ENCODE measurements at regions not wholly inside any gene's neighbourhood (a gene's known extent, or its start where the extent isn't known, plus 50 kb on each side); places are given as distances from the start of the nearest gene placed in this dataset.

DNA sequence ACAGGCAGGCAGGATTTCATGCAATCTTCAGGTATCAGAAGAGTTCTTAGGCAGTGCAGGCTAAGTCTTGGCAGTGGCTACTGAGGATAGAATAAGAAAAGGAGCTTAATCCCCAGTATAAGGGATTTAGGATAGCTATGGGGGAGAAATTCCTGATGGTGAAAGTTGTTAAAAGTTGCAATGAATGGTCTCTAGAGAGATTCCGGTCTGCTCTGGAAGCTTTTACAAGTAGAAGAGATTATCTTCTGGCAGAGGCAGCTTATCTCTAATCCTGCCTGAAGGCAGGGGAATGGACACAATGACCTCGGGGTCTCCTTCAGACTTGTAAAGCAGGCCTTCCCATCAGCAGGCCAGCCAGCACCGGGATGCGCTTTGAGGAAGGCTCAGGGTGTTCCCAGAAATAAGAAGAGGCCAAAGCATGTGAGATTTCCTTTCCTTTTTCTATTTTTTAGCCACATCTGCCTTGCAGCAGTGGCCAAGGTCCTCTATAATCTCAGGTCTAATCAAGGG, 253.9 kb upstream of the KLHL29 start:
- H3K9me2 ChIP-seq (replicated peaks; ENCODE audit: insufficient read depth, low read length) = no peaks in the 10 kb centered on the region
- peaks cover 15% of the 10 kb centered on the region for H3K4me1 ChIP-seq (ENCODE audit: low read length)
- no peaks in the 10 kb centered on the region; the same call in 1 of the 2 replicates for H3K27me3 ChIP-seq (ENCODE audit: low read length)
- DNase-seq = no peak
- H3K36me3 ChIP-seq (ENCODE audit: insufficient read depth, low read length) = no peaks in the 10 kb centered on the region
- no peaks in the 10 kb centered on the region for H3K79me2 ChIP-seq (ENCODE audit: low read length)
- no peaks in the 10 kb centered on the region for H3K9me3 ChIP-seq (ENCODE audit: low read length)
- H2AFZ ChIP-seq (ENCODE audit: low read length) = no peak overlapping the region
- no peak overlapping the region for H3K9ac ChIP-seq (ENCODE audit: low read length)
- H4K20me1 ChIP-seq (ENCODE audit: insufficient read depth, low read depth, low read length) = no peaks in the 10 kb centered on the region
- H3K27ac ChIP-seq (ENCODE audit: low read length) = no peak overlapping the region
- no peak overlapping the region for H3K4me2 ChIP-seq (ENCODE audit: low read depth, low read length, poor library complexity, severe bottlenecking)
- no peak overlapping the region for H3K4me3 ChIP-seq (ENCODE audit: low read length)

GRCh38 chr2:23132000-23132399, 253.0 kb upstream of the KLHL29 start:
- Histone ChIP-seq H3K4me1 (ENCODE audit: low read length) (peaks cover 15% of the 10 kb centered on the region), H3K79me2 (ENCODE audit: low read length) (no peaks in the 10 kb centered on the region), H3K27me3 (ENCODE audit: low read length) (no peaks in the 10 kb centered on the region; the same call in 1 of the 2 replicates), H4K20me1 (ENCODE audit: insufficient read depth, low read depth, low read length) (no peaks in the 10 kb centered on the region), H3K9ac (ENCODE audit: low read length) (no peak overlapping the region), H2AFZ (ENCODE audit: low read length) (no peak overlapping the region), H3K27ac (ENCODE audit: low read length) (no peak overlapping the region), H3K36me3 (ENCODE audit: insufficient read depth, low read length) (no peaks in the 10 kb centered on the region), H3K4me2 (ENCODE audit: low read depth, low read length, poor library complexity, severe bottlenecking) (no peak overlapping the region), H3K4me3 (ENCODE audit: low read length) (no peak overlapping the region), H3K9me3 (ENCODE audit: low read length) (no peaks in the 10 kb centered on the region), H3K9me2 (replicated peaks; ENCODE audit: insufficient read depth, low read length) (no peaks in the 10 kb centered on the region)
- no peak for DNase-seq

GRCh38 chr2:23132823-23133595, 252.0 kb upstream of the KLHL29 start:
- H3K4me3 ChIP-seq (ENCODE audit: low read length) = no peak overlapping the region
- DNase-seq = peak; percentile 46
- H3K36me3 ChIP-seq (ENCODE audit: insufficient read depth, low read length) = no peaks in the 10 kb centered on the region
- H3K4me2 ChIP-seq (ENCODE audit: low read depth, low read length, poor library complexity, severe bottlenecking) = peak overlapping the region; percentile 0
- H3K79me2 ChIP-seq (ENCODE audit: low read length) = no peaks in the 10 kb centered on the region
- H3K27me3 ChIP-seq (ENCODE audit: low read length) = no peaks in the 10 kb centered on the region; the same call in 1 of the 2 replicates
- H4K20me1 ChIP-seq (ENCODE audit: insufficient read depth, low read depth, low read length) = no peaks in the 10 kb centered on the region
- peaks cover 9% of the 10 kb centered on the region for H3K4me1 ChIP-seq (ENCODE audit: low read length)
- no peaks in the 10 kb centered on the region for H3K9me3 ChIP-seq (ENCODE audit: low read length)
- no peak overlapping the region for H3K27ac ChIP-seq (ENCODE audit: low read length)
- no peak overlapping the region for H2AFZ ChIP-seq (ENCODE audit: low read length)
- H3K9ac ChIP-seq (ENCODE audit: low read length) = no peak overlapping the region
- H3K9me2 ChIP-seq (replicated peaks; ENCODE audit: insufficient read depth, low read length) = no peaks in the 10 kb centered on the region

- Histone ChIP-seq H2AFZ (ENCODE audit: low read length) (no peak overlapping the region), H3K4me3 (ENCODE audit: low read length) (no peak overlapping the region), H3K9ac (ENCODE audit: low read length) (no peak overlapping the region), H3K9me2 (replicated peaks; ENCODE audit: insufficient read depth, low read length) (no peaks in the 10 kb centered on the region), H3K79me2 (ENCODE audit: low read length) (no peaks in the 10 kb centered on the region), H3K36me3 (ENCODE audit: insufficient read depth, low read length) (no peaks in the 10 kb centered on the region), H4K20me1 (ENCODE audit: insufficient read depth, low read depth, low read length) (no peaks in the 10 kb centered on the region), H3K9me3 (ENCODE audit: low read length) (no peaks in the 10 kb centered on the region), H3K27me3 (ENCODE audit: low read length) (no peaks in the 10 kb centered on the region), H3K4me1 (ENCODE audit: low read length) (peaks cover 9% of the 10 kb centered on the region), H3K27ac (ENCODE audit: low read length) (no peak overlapping the region), H3K4me2 (ENCODE audit: low read depth, low read length, poor library complexity, severe bottlenecking) (no peak overlapping the region)
- DNase-seq = no peak
Observed at GRCh38 chr2:23134726-23135125, 250.3 kb upstream of the KLHL29 start.

- H4K20me1 ChIP-seq (ENCODE audit: insufficient read depth, low read depth, low read length) = no peaks in the 10 kb centered on the region
- no peak overlapping the region for H3K4me2 ChIP-seq (ENCODE audit: low read depth, low read length, poor library complexity, severe bottlenecking)
Observed at GRCh38 chr2:23135481-23136100, 249.4 kb upstream of the KLHL29 start.

DNA sequence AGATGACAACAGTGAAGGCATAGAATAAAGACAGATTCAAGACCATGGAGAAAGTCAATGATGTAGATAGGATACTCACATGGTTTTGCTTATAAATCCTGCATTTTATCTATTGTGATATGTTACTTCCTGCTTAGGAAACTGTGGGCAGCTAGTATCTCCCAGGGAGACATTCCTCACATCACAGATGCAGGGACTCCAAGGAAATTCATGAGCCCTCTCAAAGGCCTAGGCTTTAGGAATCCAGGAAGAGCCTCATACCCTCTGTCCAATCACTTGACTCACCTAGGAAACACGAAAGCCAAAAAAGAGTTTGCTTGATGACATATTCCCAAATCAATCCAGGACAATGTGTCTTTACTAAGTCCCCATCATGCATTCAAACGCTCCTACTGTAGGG, 247.8 kb upstream of the KLHL29 start:
- Histone ChIP-seq H3K9ac (ENCODE audit: low read length) (no peak overlapping the region), H3K4me2 (ENCODE audit: low read depth, low read length, poor library complexity, severe bottlenecking) (no peak overlapping the region), H3K36me3 (ENCODE audit: insufficient read depth, low read length) (no peaks in the 10 kb centered on the region), H2AFZ (ENCODE audit: low read length) (no peak overlapping the region), H3K9me2 (replicated peaks; ENCODE audit: insufficient read depth, low read length) (no peaks in the 10 kb centered on the region), H3K27me3 (ENCODE audit: low read length) (no peaks in the 10 kb centered on the region), H4K20me1 (ENCODE audit: insufficient read depth, low read depth, low read length) (no peaks in the 10 kb centered on the region), H3K27ac (ENCODE audit: low read length) (no peak overlapping the region), H3K4me1 (ENCODE audit: low read length) (peaks cover 9% of the 10 kb centered on the region), H3K4me3 (ENCODE audit: low read length) (no peak overlapping the region), H3K9me3 (ENCODE audit: low read length) (no peaks in the 10 kb centered on the region), H3K79me2 (ENCODE audit: low read length) (no peaks in the 10 kb centered on the region)
- DNase-seq = no peak

More at GRCh38 chr2:23135481-23136100, 249.4 kb upstream of the KLHL29 start:
- Histone ChIP-seq H2AFZ (ENCODE audit: low read length) (no peak overlapping the region), H3K27ac (ENCODE audit: low read length) (no peak overlapping the region), H3K79me2 (ENCODE audit: low read length) (no peaks in the 10 kb centered on the region), H3K4me3 (ENCODE audit: low read length) (no peak overlapping the region), H3K4me1 (ENCODE audit: low read length) (peaks cover 9% of the 10 kb centered on the region), H3K9ac (ENCODE audit: low read length) (no peak overlapping the region), H3K36me3 (ENCODE audit: insufficient read depth, low read length) (no peaks in the 10 kb centered on the region), H3K27me3 (ENCODE audit: low read length) (no peaks in the 10 kb centered on the region), H3K9me2 (replicated peaks; ENCODE audit: insufficient read depth, low read length) (no peaks in the 10 kb centered on the region), H3K9me3 (ENCODE audit: low read length) (no peaks in the 10 kb centered on the region)
- DNase-seq = no peak

DNA sequence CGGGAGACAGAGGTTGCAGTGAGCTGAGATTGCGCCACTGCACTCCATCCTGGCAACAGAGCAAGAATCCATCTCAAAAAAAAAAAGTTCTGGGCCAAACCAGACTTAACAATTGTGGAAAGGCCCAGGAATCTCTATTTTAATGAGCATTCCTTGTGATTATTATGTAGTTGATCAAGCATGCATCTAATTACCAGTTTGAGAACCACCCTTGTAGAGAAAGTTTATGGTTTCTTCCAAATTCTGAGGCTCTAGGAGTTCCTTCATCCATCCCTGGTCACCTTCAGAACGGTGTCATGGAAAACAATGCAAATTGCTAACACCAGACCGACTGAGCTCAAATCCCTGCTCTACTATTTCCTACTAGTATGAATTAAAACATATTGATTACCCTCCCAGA, 246.3 kb upstream of the KLHL29 start:
- Histone ChIP-seq H3K79me2 (ENCODE audit: low read length) (no peaks in the 10 kb centered on the region), H3K9me2 (replicated peaks; ENCODE audit: insufficient read depth, low read length) (no peaks in the 10 kb centered on the region), H3K4me1 (ENCODE audit: low read length) (no peaks in the 10 kb centered on the region), H3K36me3 (ENCODE audit: insufficient read depth, low read length) (no peaks in the 10 kb centered on the region), H2AFZ (ENCODE audit: low read length) (no peak overlapping the region), H3K4me3 (ENCODE audit: low read length) (no peak overlapping the region), H4K20me1 (ENCODE audit: insufficient read depth, low read depth, low read length) (no peaks in the 10 kb centered on the region), H3K9me3 (ENCODE audit: low read length) (no peaks in the 10 kb centered on the region), H3K27ac (ENCODE audit: low read length) (no peak overlapping the region), H3K9ac (ENCODE audit: low read length) (no peak overlapping the region), H3K4me2 (ENCODE audit: low read depth, low read length, poor library complexity, severe bottlenecking) (no peak overlapping the region), H3K27me3 (ENCODE audit: low read length) (no peaks in the 10 kb centered on the region)
- DNase-seq = no peak

DNA sequence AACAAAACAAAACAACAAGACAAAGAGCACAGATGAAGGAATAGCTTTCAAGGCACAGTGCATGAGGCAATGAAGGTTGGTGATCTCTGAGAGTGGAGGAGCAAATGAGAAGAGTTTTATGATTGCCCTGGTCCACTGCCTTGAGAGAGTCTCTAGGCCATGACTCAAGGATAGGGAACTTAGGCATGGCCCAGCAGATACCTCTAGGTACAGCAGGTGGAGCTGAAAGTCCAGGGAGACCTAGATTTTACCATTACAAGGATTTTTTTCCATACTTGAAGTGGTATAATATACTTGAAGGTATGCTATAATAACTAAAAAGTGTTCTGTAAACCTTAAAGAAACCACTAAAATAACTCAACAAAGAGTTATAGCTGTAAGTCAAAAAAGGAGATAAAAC, 239.5 kb upstream of the KLHL29 start:
- no peak overlapping the region for H2AFZ ChIP-seq (ENCODE audit: low read length)
- H3K9me3 ChIP-seq (ENCODE audit: low read length) = no peaks in the 10 kb centered on the region
- H3K4me3 ChIP-seq (ENCODE audit: low read length) = no peak overlapping the region
- DNase-seq = no peak
- H3K4me1 ChIP-seq (ENCODE audit: low read length) = no peaks in the 10 kb centered on the region
- H4K20me1 ChIP-seq (ENCODE audit: insufficient read depth, low read depth, low read length) = no peaks in the 10 kb centered on the region
- H3K27me3 ChIP-seq (ENCODE audit: low read length) = no peaks in the 10 kb centered on the region; the same call in 1 of the 2 replicates
- no peaks in the 10 kb centered on the region for H3K36me3 ChIP-seq (ENCODE audit: insufficient read depth, low read length)
- no peak overlapping the region for H3K27ac ChIP-seq (ENCODE audit: low read length)
- H3K9ac ChIP-seq (ENCODE audit: low read length) = no peak overlapping the region
- H3K79me2 ChIP-seq (ENCODE audit: low read length) = no peaks in the 10 kb centered on the region
- no peak overlapping the region for H3K4me2 ChIP-seq (ENCODE audit: low read depth, low read length, poor library complexity, severe bottlenecking)
- no peaks in the 10 kb centered on the region for H3K9me2 ChIP-seq (replicated peaks; ENCODE audit: insufficient read depth, low read length)

Data from Karpas-422 (cell line).